MM.1S (cell line): ENCODE measurements at regions not wholly inside any gene's neighbourhood (a gene's known extent, or its start where the extent isn't known, plus 50 kb on each side); places are given as distances from the start of the nearest gene placed in this dataset.

Experiments used
- DNase-seq: peaks from one replicate; pipeline ENCODE4 v3.0.0-alpha.2; 2015
- H2AFZ ChIP-seq: fragments of 300-600 bp; sonication (generic); 2 replicates; pipeline ENCODE4 v1.6.0; 2016; ENCODE audit warnings: antibody characterized with exemption, low read length
- H3F3A ChIP-seq: fragments of 300-600 bp; sonication (generic); 2 replicates; pipeline ENCODE4 v1.6.1; 2016; ENCODE audit warnings: mild to moderate bottlenecking, antibody characterized with exemption, low read length, moderate library complexity, mixed read lengths; ENCODE audit not compliant: insufficient read depth
- H3K27ac ChIP-seq: fragments of 300-600 bp; sonication (generic); 2 replicates; pipeline ENCODE4 v1.5.1; 2016; ENCODE audit warnings: mild to moderate bottlenecking, low read length
- H3K27me3 ChIP-seq: fragments of 300-600 bp; sonication (generic); replicated peaks from 2 replicates; pipeline ENCODE4 v1.6.0; 2016; ENCODE audit warnings: low read length; ENCODE audit not compliant: insufficient read depth
- H3K36me3 ChIP-seq: fragments of 300-600 bp; sonication (generic); replicated peaks from 2 replicates; pipeline ENCODE4 v1.6.1; 2016; ENCODE audit warnings: mild to moderate bottlenecking, low read length, mixed read lengths; ENCODE audit not compliant: insufficient read depth
- H3K4me1 ChIP-seq: fragments of 300-600 bp; sonication (generic); 2 replicates; pipeline ENCODE4 v1.6.1; 2016; ENCODE audit warnings: low read length, mixed read lengths
- H3K4me2 ChIP-seq: fragments of 300-600 bp; sonication (generic); 2 replicates; pipeline ENCODE4 v1.6.0; 2016; ENCODE audit warnings: low read depth, low read length
- H3K4me3 ChIP-seq: fragments of 300-600 bp; sonication (generic); 2 replicates; pipeline ENCODE4 v1.5.1; 2016; ENCODE audit warnings: low read length, mixed read lengths
- H3K79me2 ChIP-seq: fragments of 300-600 bp; sonication (generic); 2 replicates; pipeline ENCODE4 v1.6.1; 2016; ENCODE audit warnings: mixed run types, low read length, mixed read lengths
- H3K9ac ChIP-seq: fragments of 300-600 bp; sonication (generic); 2 replicates; pipeline ENCODE4 v1.6.1; 2016; ENCODE audit warnings: low read length, mixed read lengths
- H3K9me2 ChIP-seq: fragments of 300-600 bp; sonication (generic); replicated peaks from 2 replicates; pipeline ENCODE4 v1.6.1; 2016; ENCODE audit warnings: mild to moderate bottlenecking, low read length, mixed read lengths; ENCODE audit not compliant: insufficient read depth
- H3K9me3 ChIP-seq: fragments of 300-600 bp; sonication (generic); replicated peaks from 2 replicates; pipeline ENCODE4 v1.6.1; 2016; ENCODE audit warnings: mild to moderate bottlenecking, low read length, mixed read lengths; ENCODE audit not compliant: insufficient read depth
- H4K20me1 ChIP-seq: fragments of 300-600 bp; sonication (generic); 2 replicates; pipeline ENCODE4 v1.6.1; 2016; ENCODE audit warnings: mild to moderate bottlenecking, low read length, moderate library complexity, mixed read lengths; ENCODE audit not compliant: insufficient read depth
- EZH2 ChIP-seq: fragments of 300-600 bp; sonication (generic); optimal IDR thresholded peaks from 2 replicates; pipeline ENCODE3; 2017; ENCODE audit warnings: low read depth, mild to moderate bottlenecking, antibody characterized with exemption, low read length, mixed read lengths
- EZH2phosphoT487 ChIP-seq: fragments of 300-600 bp; sonication (generic); IDR thresholded peaks from 2 replicates; pipeline ENCODE4 v1.6.1; 2018; ENCODE audit warnings: antibody characterized with exemption, low read length
- TF ChIP-seq, protein P1 (sequence below): fragments of 300-600 bp; sonication (generic); IDR thresholded peaks from 2 replicates; pipeline ENCODE4 v1.5.1; 2016; ENCODE audit warnings: antibody characterized with exemption, low read length, mixed read lengths

DNA sequence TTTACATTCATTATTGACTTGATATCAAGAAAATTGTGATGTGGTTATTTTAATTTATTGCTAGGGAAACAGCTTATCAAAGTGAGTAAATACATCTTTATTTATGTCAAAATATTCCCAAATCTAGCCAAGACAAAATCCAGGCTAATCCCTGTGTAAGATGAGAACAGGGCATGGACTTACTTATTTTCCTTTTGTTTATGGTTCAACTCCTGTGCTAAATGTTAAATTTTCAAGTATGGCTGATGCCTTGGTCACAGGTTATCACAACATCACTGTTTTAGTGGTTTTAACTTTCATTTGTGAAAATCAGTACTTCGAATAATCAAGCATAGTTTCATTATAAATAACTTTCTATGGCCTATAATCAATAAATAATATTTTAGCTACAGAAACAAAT is 657.0 kb upstream of the SYT4 start:
- Histone ChIP-seq H3K9ac (no peak overlapping the region), H2AFZ (no peak overlapping the region), H3K4me2 (no peak overlapping the region), H3K36me3 (no peaks in the 10 kb centered on the region), H3K9me2 (no peaks in the 10 kb centered on the region), H3K27me3 (no peaks in the 10 kb centered on the region), H3K4me1 (no peaks in the 10 kb centered on the region), H3F3A (no peaks in the 10 kb centered on the region), H4K20me1 (no peaks in the 10 kb centered on the region), H3K79me2 (no peaks in the 10 kb centered on the region), H3K4me3 (no peak overlapping the region), H3K9me3 (no peaks in the 10 kb centered on the region), H3K27ac (no peak overlapping the region)
- no peak for DNase-seq
- TF ChIP-seq, protein P1, sequence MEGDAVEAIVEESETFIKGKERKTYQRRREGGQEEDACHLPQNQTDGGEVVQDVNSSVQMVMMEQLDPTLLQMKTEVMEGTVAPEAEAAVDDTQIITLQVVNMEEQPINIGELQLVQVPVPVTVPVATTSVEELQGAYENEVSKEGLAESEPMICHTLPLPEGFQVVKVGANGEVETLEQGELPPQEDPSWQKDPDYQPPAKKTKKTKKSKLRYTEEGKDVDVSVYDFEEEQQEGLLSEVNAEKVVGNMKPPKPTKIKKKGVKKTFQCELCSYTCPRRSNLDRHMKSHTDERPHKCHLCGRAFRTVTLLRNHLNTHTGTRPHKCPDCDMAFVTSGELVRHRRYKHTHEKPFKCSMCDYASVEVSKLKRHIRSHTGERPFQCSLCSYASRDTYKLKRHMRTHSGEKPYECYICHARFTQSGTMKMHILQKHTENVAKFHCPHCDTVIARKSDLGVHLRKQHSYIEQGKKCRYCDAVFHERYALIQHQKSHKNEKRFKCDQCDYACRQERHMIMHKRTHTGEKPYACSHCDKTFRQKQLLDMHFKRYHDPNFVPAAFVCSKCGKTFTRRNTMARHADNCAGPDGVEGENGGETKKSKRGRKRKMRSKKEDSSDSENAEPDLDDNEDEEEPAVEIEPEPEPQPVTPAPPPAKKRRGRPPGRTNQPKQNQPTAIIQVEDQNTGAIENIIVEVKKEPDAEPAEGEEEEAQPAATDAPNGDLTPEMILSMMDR = no peak
- no peak for TF ChIP-seq EZH2phosphoT487
- TF ChIP-seq EZH2 = no peak

- Histone ChIP-seq H3K36me3 (no peaks in the 10 kb centered on the region), H2AFZ (no peak overlapping the region), H3K9me3 (no peaks in the 10 kb centered on the region), H3K79me2 (no peaks in the 10 kb centered on the region), H3K4me2 (no peak overlapping the region), H3K4me1 (no peaks in the 10 kb centered on the region), H3K27me3 (no peaks in the 10 kb centered on the region), H3K9ac (no peak overlapping the region), H3K9me2 (no peaks in the 10 kb centered on the region), H3K27ac (no peak overlapping the region), H3K4me3 (no peak overlapping the region), H3F3A (no peaks in the 10 kb centered on the region), H4K20me1 (no peaks in the 10 kb centered on the region)
- TF ChIP-seq EZH2phosphoT487 (no peak), EZH2 (no peak)
- TF ChIP-seq, protein P1 = no peak
- no peak for DNase-seq
Observed at GRCh38 chr18:43934781-43935471, 657.6 kb upstream of the SYT4 start.

GRCh38 chr18:43936176-43936575 is 658.9 kb upstream of the SYT4 start:
- no peaks in the 10 kb centered on the region for H3F3A ChIP-seq
- no peaks in the 10 kb centered on the region for H3K4me1 ChIP-seq
- H3K36me3 ChIP-seq = no peaks in the 10 kb centered on the region
- no peaks in the 10 kb centered on the region for H3K9me2 ChIP-seq
- no peak overlapping the region for H3K27ac ChIP-seq
- no peak for DNase-seq
- TF ChIP-seq, protein P1 = no peak
- TF ChIP-seq EZH2phosphoT487 = no peak
- no peak for TF ChIP-seq EZH2
- no peak overlapping the region for H2AFZ ChIP-seq
- no peak overlapping the region for H3K4me3 ChIP-seq
- H3K9ac ChIP-seq = no peak overlapping the region
- no peaks in the 10 kb centered on the region for H3K79me2 ChIP-seq
- H3K27me3 ChIP-seq = no peaks in the 10 kb centered on the region
- H3K4me2 ChIP-seq = no peak overlapping the region
- no peaks in the 10 kb centered on the region for H3K9me3 ChIP-seq
- no peaks in the 10 kb centered on the region for H4K20me1 ChIP-seq
